ENCODE measurements at regions not wholly inside any gene's neighbourhood (a gene's known extent, or its start where the extent isn't known, plus 50 kb on each side); places are given as distances from the start of the nearest gene placed in this dataset.

DNA sequence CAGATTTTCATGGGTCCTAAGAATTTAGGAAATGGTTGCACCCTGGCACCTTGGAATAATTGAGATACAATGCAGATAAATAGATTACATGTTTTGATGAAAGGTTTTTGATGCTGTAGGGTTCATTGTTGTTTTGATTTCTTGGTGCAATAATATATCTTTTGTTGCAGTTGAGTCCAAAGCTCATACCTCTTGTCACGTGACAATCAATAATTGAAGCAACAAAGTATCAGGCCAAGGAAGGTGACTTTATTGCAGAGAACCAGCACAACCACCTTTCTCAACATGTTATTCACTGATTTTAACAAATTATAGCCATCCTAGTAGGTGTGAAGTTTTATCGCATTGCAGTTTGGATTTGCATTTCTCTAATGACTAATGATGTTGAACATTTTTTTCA lies 285.5 kb upstream of the SLCO3A1 start:
- CTCF ChIA-PET: no interaction called here
- POLR2A ChIA-PET: no interaction called here
- TF ChIP-seq CTCF (IDR thresholded peaks at IDR 0.05; ENCODE audit: control extremely low read depth, extremely low read depth, low read depth, missing control alignments): no peak
- DNase-seq (ENCODE audit: extremely low spot score): no peak

DNA sequence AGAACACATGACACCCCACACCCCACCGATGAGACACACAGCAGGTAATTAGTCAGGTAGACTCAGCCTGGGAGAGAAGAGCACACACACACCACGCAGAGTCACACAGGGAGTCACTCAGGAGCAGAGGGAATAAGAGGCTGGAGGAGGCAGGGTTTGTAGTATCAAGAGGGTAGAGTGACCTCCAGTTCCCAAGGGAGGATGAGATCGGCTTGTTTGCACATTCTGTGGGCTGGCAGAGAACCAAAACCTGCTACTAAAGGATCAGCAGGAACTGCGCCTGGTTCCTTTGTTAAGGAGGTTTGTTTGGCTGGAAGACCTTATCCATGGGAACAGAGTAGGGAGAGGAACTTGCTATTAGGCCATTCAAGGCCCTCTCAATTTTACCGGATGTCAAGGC lies 281.4 kb upstream of the SLCO3A1 start:
- POLR2A ChIA-PET: no interaction called here
- no peak for TF ChIP-seq CTCF (IDR thresholded peaks at IDR 0.05; ENCODE audit: control extremely low read depth, extremely low read depth, low read depth, missing control alignments)
- no peak for DNase-seq (ENCODE audit: extremely low spot score)
- CTCF ChIA-PET: no interaction called here

- CTCF ChIA-PET: no interaction called here
- no peak for TF ChIP-seq CTCF (IDR thresholded peaks at IDR 0.05; ENCODE audit: control extremely low read depth, extremely low read depth, low read depth, missing control alignments)
- POLR2A ChIA-PET: no interaction called here
- no peak for DNase-seq (ENCODE audit: extremely low spot score)
Measured at GRCh38 chr15:91576096-91576495, 277.4 kb upstream of the SLCO3A1 start.

DNA sequence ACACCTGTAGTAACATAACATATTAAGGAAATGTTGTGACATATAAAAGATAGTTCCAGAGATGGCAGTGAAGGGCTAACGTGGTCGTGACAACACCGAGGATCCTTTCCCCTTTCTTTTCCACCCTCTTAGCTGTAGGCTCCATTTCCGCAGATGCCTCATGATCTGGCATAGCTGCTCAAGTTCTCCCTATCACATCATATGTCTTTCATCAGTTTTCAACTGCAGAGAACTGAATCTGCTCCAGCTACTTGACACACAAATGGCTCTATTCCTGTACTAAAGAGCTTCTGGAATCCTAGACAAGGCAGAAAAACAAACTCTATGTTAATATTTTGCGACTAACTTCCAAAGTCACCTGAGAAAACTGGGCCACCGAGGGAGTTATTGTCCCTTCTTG lies 275.0 kb upstream of the SLCO3A1 start:
- ChIA-PET CTCF (interaction anchor here (1.0 kb wide), 1 partner anchor 47 kb away, joined by 3 read pairs; no protein-coding TSS in a partner anchor), POLR2A (no interaction called here)
- no peak for DNase-seq (ENCODE audit: extremely low spot score)
- no peak for TF ChIP-seq CTCF (IDR thresholded peaks at IDR 0.05; ENCODE audit: control extremely low read depth, extremely low read depth, low read depth, missing control alignments)

DNA sequence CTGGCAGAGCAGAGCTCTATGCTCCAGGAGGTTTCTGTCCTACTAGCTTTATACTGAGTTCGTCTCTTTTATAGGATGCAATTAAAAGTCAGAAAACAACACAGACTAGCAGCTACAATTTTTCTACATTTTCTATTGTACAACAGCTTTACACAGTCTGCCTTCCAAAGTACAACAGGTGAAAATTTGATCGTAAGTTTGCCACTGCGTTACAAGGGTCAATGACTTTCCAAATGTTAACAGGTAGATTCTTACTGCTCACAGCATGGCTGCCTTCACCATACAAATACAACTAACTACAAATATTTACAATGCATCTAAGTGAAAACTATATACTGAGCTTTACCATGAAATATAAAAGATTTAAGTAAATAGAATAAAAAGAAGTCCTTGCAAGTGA lies 268.6 kb upstream of the SLCO3A1 start:
- no peak for DNase-seq (ENCODE audit: extremely low spot score)
- ChIA-PET CTCF (no interaction called here), POLR2A (no interaction called here)
- TF ChIP-seq CTCF (IDR thresholded peaks at IDR 0.05; ENCODE audit: control extremely low read depth, extremely low read depth, low read depth, missing control alignments): no peak

DNA sequence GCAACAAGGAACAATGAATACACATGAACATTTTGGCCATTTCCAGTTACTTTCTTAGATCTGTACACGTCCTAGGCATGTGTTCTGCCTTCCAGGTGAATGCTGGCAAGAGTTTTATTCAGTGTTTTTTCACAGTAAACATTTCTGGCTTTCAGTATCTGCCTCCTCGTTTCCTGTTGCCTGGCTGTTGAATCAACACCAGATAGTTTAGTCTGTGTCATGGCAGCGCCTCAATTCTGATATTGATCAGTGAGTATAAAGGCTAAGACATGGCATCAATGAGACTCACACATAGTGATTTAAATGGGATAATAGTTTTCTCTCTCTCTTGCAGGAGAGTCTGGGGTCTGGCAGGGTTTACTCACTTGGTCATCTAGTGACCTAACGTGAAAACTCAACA lies 266.9 kb upstream of the SLCO3A1 start:
- TF ChIP-seq CTCF (IDR thresholded peaks at IDR 0.05; ENCODE audit: control extremely low read depth, extremely low read depth, low read depth, missing control alignments): no peak
- no peak for DNase-seq (ENCODE audit: extremely low spot score)
- ChIA-PET POLR2A (no interaction called here), CTCF (no interaction called here)

GRCh38 chr15:91589360-91589759 lies 264.1 kb upstream of the SLCO3A1 start:
- no peak for DNase-seq (ENCODE audit: extremely low spot score)
- CTCF ChIA-PET: no interaction called here
- POLR2A ChIA-PET: no interaction called here
- no peak for TF ChIP-seq CTCF (IDR thresholded peaks at IDR 0.05; ENCODE audit: control extremely low read depth, extremely low read depth, low read depth, missing control alignments)

All from GM10248 (cell line).